Astrocyte (in vitro differentiated cells and primary cell): ENCODE measurements at regions not wholly inside any gene's neighbourhood (a gene's known extent, or its start where the extent isn't known, plus 50 kb on each side); places are given as distances from the start of the nearest gene placed in this dataset.

Source experiments
- DNase-seq: peaks from one replicate; pipeline ENCODE4 v3.0.0-alpha.2; 2010; ENCODE audit warnings: low read depth
- FAIRE-seq: peaks from 2 replicates; lab custom pipeline; 2011; peaks lifted over from hg19 to GRCh38; lab: Jason Lieb, UNC
- H2AFZ ChIP-seq: 2 replicates; pipeline ENCODE4 v1.6.0; 2012; ENCODE audit warnings: low read depth, low read length, inconsistent platforms
- H3K27ac ChIP-seq: 2 replicates; pipeline ENCODE4 v1.5.1; 2011; ENCODE audit warnings: low read depth, low read length, inconsistent platforms
- H3K27me3 ChIP-seq: 2 replicates; pipeline ENCODE4 v1.6.0; 2011; ENCODE audit warnings: low read length, inconsistent platforms; ENCODE audit not compliant: insufficient read depth
- H3K36me3 ChIP-seq: 2 replicates; pipeline ENCODE4 v1.5.1; 2011; ENCODE audit warnings: low read length, inconsistent platforms; ENCODE audit not compliant: insufficient read depth
- H3K4me1 ChIP-seq: 2 replicates; pipeline ENCODE4 v1.5.1; 2011; ENCODE audit warnings: low read length, inconsistent platforms; ENCODE audit not compliant: insufficient read depth
- H3K4me2 ChIP-seq: 2 replicates; pipeline ENCODE4 v1.6.0; 2012; ENCODE audit warnings: low read length, inconsistent platforms
- H3K4me3 ChIP-seq: 2 replicates; pipeline ENCODE4 v1.5.1; 2011; ENCODE audit warnings: low read depth, mild to moderate bottlenecking, low read length, inconsistent platforms; ENCODE audit not compliant: insufficient read depth
- H3K79me2 ChIP-seq: 2 replicates; pipeline ENCODE4 v1.6.0; 2012; ENCODE audit warnings: mild to moderate bottlenecking, low read length, inconsistent platforms; ENCODE audit not compliant: insufficient read depth
- H3K9ac ChIP-seq: 2 replicates; pipeline ENCODE4 v1.6.0; 2012; ENCODE audit warnings: mild to moderate bottlenecking, low read length, inconsistent platforms
- H3K9me3 ChIP-seq: 2 replicates; pipeline ENCODE4 v1.5.1; 2012; ENCODE audit warnings: low read depth, mild to moderate bottlenecking, low read length, inconsistent platforms; ENCODE audit not compliant: insufficient read depth
- H4K20me1 ChIP-seq: 2 replicates; pipeline ENCODE4 v1.6.0; 2012; ENCODE audit warnings: low read length, inconsistent platforms; ENCODE audit not compliant: insufficient read depth
- H3K27ac Mint-ChIP-seq: one replicate; pipeline ENCODE4 v1.8.0; 2021; ENCODE audit warnings: mild to moderate bottlenecking, mixed read lengths; ENCODE audit not compliant: unreplicated experiment
- H3K27me3 Mint-ChIP-seq: one replicate; pipeline ENCODE4 v1.8.0; 2021; ENCODE audit warnings: low read depth, mixed read lengths; ENCODE audit not compliant: unreplicated experiment
- H3K36me3 Mint-ChIP-seq: one replicate; pipeline ENCODE4 v1.8.0; 2021; ENCODE audit warnings: low read depth, mixed read lengths; ENCODE audit not compliant: unreplicated experiment
- H3K4me1 Mint-ChIP-seq: one replicate; pipeline ENCODE4 v1.8.0; 2021; ENCODE audit warnings: low read depth, mixed read lengths; ENCODE audit not compliant: unreplicated experiment
- H3K4me3 Mint-ChIP-seq: one replicate; pipeline ENCODE4 v1.8.0; 2021; ENCODE audit warnings: mild to moderate bottlenecking, moderate library complexity, mixed read lengths; ENCODE audit not compliant: unreplicated experiment
- H3K9me3 Mint-ChIP-seq: one replicate; pipeline ENCODE4 v1.8.0; 2021; ENCODE audit warnings: mild to moderate bottlenecking, mixed read lengths; ENCODE audit not compliant: unreplicated experiment
- CTCF ChIP-seq: IDR thresholded peaks from 2 replicates; pipeline ENCODE4 v1.5.1; 2011; ENCODE audit warnings: low read depth, mild to moderate bottlenecking, inconsistent platforms, low read length, moderate library complexity; ENCODE audit not compliant: insufficient read depth
- EZH2 ChIP-seq: IDR thresholded peaks from 2 replicates; pipeline ENCODE4 v1.6.1; 2012; ENCODE audit warnings: mild to moderate bottlenecking, low read length, inconsistent platforms; ENCODE audit not compliant: insufficient read depth

- Histone ChIP-seq H3K4me3 (no peak overlapping the region), H3K79me2 (no peaks in the 10 kb centered on the region), H3K4me2 (no peak overlapping the region), H3K9ac (no peak overlapping the region), H3K27ac (no peak overlapping the region), H2AFZ (no peak overlapping the region), H3K4me1 (peaks cover 11% of the 10 kb centered on the region), H4K20me1 (no peaks in the 10 kb centered on the region), H3K9me3 (no peaks in the 10 kb centered on the region), H3K27me3 (no peaks in the 10 kb centered on the region), H3K36me3 (no peaks in the 10 kb centered on the region)
- no peaks in the 10 kb centered on the region for H3K9me3 Mint-ChIP-seq
- H3K4me3 Mint-ChIP-seq: no peak overlapping the region
- H3K36me3 Mint-ChIP-seq: peaks cover 7% of the 10 kb centered on the region
- DNase-seq (no peak), FAIRE-seq (no peak)
- no peak overlapping the region for H3K27ac Mint-ChIP-seq
- peaks cover 14% of the 10 kb centered on the region for H3K4me1 Mint-ChIP-seq
- no peak for TF ChIP-seq EZH2
- no peak for TF ChIP-seq CTCF
- H3K27me3 Mint-ChIP-seq: peaks cover 7% of the 10 kb centered on the region
Measured at GRCh38 chr11:115896084-115896483, 391.9 kb upstream of the CADM1 start.

- H3K27ac Mint-ChIP-seq: no peak overlapping the region
- TF ChIP-seq EZH2: no peak
- no peak for TF ChIP-seq CTCF
- Histone ChIP-seq H3K27ac (no peak overlapping the region), H3K9me3 (no peaks in the 10 kb centered on the region), H3K4me2 (no peak overlapping the region), H3K27me3 (no peaks in the 10 kb centered on the region), H2AFZ (no peak overlapping the region), H3K4me3 (no peak overlapping the region), H3K9ac (no peak overlapping the region), H3K36me3 (no peaks in the 10 kb centered on the region), H4K20me1 (no peaks in the 10 kb centered on the region), H3K79me2 (no peaks in the 10 kb centered on the region), H3K4me1 (peaks cover 11% of the 10 kb centered on the region)
- FAIRE-seq (no peak), DNase-seq (no peak)
- no peak overlapping the region for H3K4me3 Mint-ChIP-seq
- H3K4me1 Mint-ChIP-seq: peaks cover 14% of the 10 kb centered on the region
- no peaks in the 10 kb centered on the region for H3K9me3 Mint-ChIP-seq
- peaks cover 7% of the 10 kb centered on the region for H3K27me3 Mint-ChIP-seq
- peaks cover 7% of the 10 kb centered on the region for H3K36me3 Mint-ChIP-seq
Measured at GRCh38 chr11:115895594-115895993, 391.4 kb upstream of the CADM1 start.

GRCh38 chr11:115894176-115894575 is 390.0 kb upstream of the CADM1 start:
- Histone ChIP-seq H3K27me3 (no peaks in the 10 kb centered on the region), H3K4me2 (no peak overlapping the region), H4K20me1 (no peaks in the 10 kb centered on the region), H3K79me2 (no peaks in the 10 kb centered on the region), H3K4me1 (peaks cover 11% of the 10 kb centered on the region), H3K4me3 (no peak overlapping the region), H3K9ac (no peak overlapping the region), H3K36me3 (no peaks in the 10 kb centered on the region), H3K9me3 (no peaks in the 10 kb centered on the region), H3K27ac (no peak overlapping the region), H2AFZ (no peak overlapping the region)
- H3K36me3 Mint-ChIP-seq: peaks cover 7% of the 10 kb centered on the region
- H3K9me3 Mint-ChIP-seq: no peaks in the 10 kb centered on the region
- DNase-seq (no peak), FAIRE-seq (no peak)
- H3K4me3 Mint-ChIP-seq: no peak overlapping the region
- peaks cover 7% of the 10 kb centered on the region for H3K27me3 Mint-ChIP-seq
- TF ChIP-seq CTCF (no peak), EZH2 (no peak)
- peaks cover 14% of the 10 kb centered on the region for H3K4me1 Mint-ChIP-seq
- H3K27ac Mint-ChIP-seq: peak overlapping the region; percentile 63
